Astrocyte (in vitro differentiated cells and primary cell): ENCODE measurements at regions not wholly inside any gene's neighbourhood (a gene's known extent, or its start where the extent isn't known, plus 50 kb on each side); places are given as distances from the start of the nearest gene placed in this dataset.

ENCODE experiments used
- DNase-seq: peaks from one replicate; pipeline ENCODE4 v3.0.0-alpha.2; 2010; ENCODE audit warnings: low read depth
- FAIRE-seq: peaks from 2 replicates; lab custom pipeline; 2011; peaks lifted over from hg19 to GRCh38; lab: Jason Lieb, UNC
- H2AFZ ChIP-seq: 2 replicates; pipeline ENCODE4 v1.6.0; 2012; ENCODE audit warnings: low read depth, low read length, inconsistent platforms
- H3K27ac ChIP-seq: 2 replicates; pipeline ENCODE4 v1.5.1; 2011; ENCODE audit warnings: low read depth, low read length, inconsistent platforms
- H3K27me3 ChIP-seq: 2 replicates; pipeline ENCODE4 v1.6.0; 2011; ENCODE audit warnings: low read length, inconsistent platforms; ENCODE audit not compliant: insufficient read depth
- H3K36me3 ChIP-seq: 2 replicates; pipeline ENCODE4 v1.5.1; 2011; ENCODE audit warnings: low read length, inconsistent platforms; ENCODE audit not compliant: insufficient read depth
- H3K4me1 ChIP-seq: 2 replicates; pipeline ENCODE4 v1.5.1; 2011; ENCODE audit warnings: low read length, inconsistent platforms; ENCODE audit not compliant: insufficient read depth
- H3K4me2 ChIP-seq: 2 replicates; pipeline ENCODE4 v1.6.0; 2012; ENCODE audit warnings: low read length, inconsistent platforms
- H3K4me3 ChIP-seq: 2 replicates; pipeline ENCODE4 v1.5.1; 2011; ENCODE audit warnings: low read depth, mild to moderate bottlenecking, low read length, inconsistent platforms; ENCODE audit not compliant: insufficient read depth
- H3K79me2 ChIP-seq: 2 replicates; pipeline ENCODE4 v1.6.0; 2012; ENCODE audit warnings: mild to moderate bottlenecking, low read length, inconsistent platforms; ENCODE audit not compliant: insufficient read depth
- H3K9ac ChIP-seq: 2 replicates; pipeline ENCODE4 v1.6.0; 2012; ENCODE audit warnings: mild to moderate bottlenecking, low read length, inconsistent platforms
- H3K9me3 ChIP-seq: 2 replicates; pipeline ENCODE4 v1.5.1; 2012; ENCODE audit warnings: low read depth, mild to moderate bottlenecking, low read length, inconsistent platforms; ENCODE audit not compliant: insufficient read depth
- H4K20me1 ChIP-seq: 2 replicates; pipeline ENCODE4 v1.6.0; 2012; ENCODE audit warnings: low read length, inconsistent platforms; ENCODE audit not compliant: insufficient read depth
- H3K27ac Mint-ChIP-seq: one replicate; pipeline ENCODE4 v1.8.0; 2021; ENCODE audit warnings: mild to moderate bottlenecking, mixed read lengths; ENCODE audit not compliant: unreplicated experiment
- H3K27me3 Mint-ChIP-seq: one replicate; pipeline ENCODE4 v1.8.0; 2021; ENCODE audit warnings: low read depth, mixed read lengths; ENCODE audit not compliant: unreplicated experiment
- H3K36me3 Mint-ChIP-seq: one replicate; pipeline ENCODE4 v1.8.0; 2021; ENCODE audit warnings: low read depth, mixed read lengths; ENCODE audit not compliant: unreplicated experiment
- H3K4me1 Mint-ChIP-seq: one replicate; pipeline ENCODE4 v1.8.0; 2021; ENCODE audit warnings: low read depth, mixed read lengths; ENCODE audit not compliant: unreplicated experiment
- H3K4me3 Mint-ChIP-seq: one replicate; pipeline ENCODE4 v1.8.0; 2021; ENCODE audit warnings: mild to moderate bottlenecking, moderate library complexity, mixed read lengths; ENCODE audit not compliant: unreplicated experiment
- H3K9me3 Mint-ChIP-seq: one replicate; pipeline ENCODE4 v1.8.0; 2021; ENCODE audit warnings: mild to moderate bottlenecking, mixed read lengths; ENCODE audit not compliant: unreplicated experiment
- CTCF ChIP-seq: IDR thresholded peaks from 2 replicates; pipeline ENCODE4 v1.5.1; 2011; ENCODE audit warnings: low read depth, mild to moderate bottlenecking, inconsistent platforms, low read length, moderate library complexity; ENCODE audit not compliant: insufficient read depth
- EZH2 ChIP-seq: IDR thresholded peaks from 2 replicates; pipeline ENCODE4 v1.6.1; 2012; ENCODE audit warnings: mild to moderate bottlenecking, low read length, inconsistent platforms; ENCODE audit not compliant: insufficient read depth

- Histone ChIP-seq H3K9me3 (no peaks in the 10 kb centered on the region), H3K9ac (no peak overlapping the region), H3K4me1 (no peaks in the 10 kb centered on the region), H4K20me1 (no peaks in the 10 kb centered on the region), H3K27ac (no peak overlapping the region), H3K79me2 (no peaks in the 10 kb centered on the region), H3K4me3 (no peak overlapping the region), H3K36me3 (no peaks in the 10 kb centered on the region), H3K27me3 (no peaks in the 10 kb centered on the region), H2AFZ (no peak overlapping the region), H3K4me2 (no peak overlapping the region)
- TF ChIP-seq EZH2 (no peak), CTCF (no peak)
- H3K4me1 Mint-ChIP-seq: no peaks in the 10 kb centered on the region
- no peak overlapping the region for H3K27ac Mint-ChIP-seq
- no peaks in the 10 kb centered on the region for H3K9me3 Mint-ChIP-seq
- H3K36me3 Mint-ChIP-seq: no peaks in the 10 kb centered on the region
- no peaks in the 10 kb centered on the region for H3K27me3 Mint-ChIP-seq
- DNase-seq (no peak), FAIRE-seq (no peak)
- H3K4me3 Mint-ChIP-seq: no peak overlapping the region
Observed at GRCh38 chr11:101195294-101195693, 65.7 kb upstream of the PGR start.

GRCh38 chr11:101188801-101189200 lies 59.2 kb upstream of the PGR start:
- Histone ChIP-seq H3K36me3 (no peaks in the 10 kb centered on the region), H3K4me1 (no peaks in the 10 kb centered on the region), H3K9ac (no peak overlapping the region), H4K20me1 (no peaks in the 10 kb centered on the region), H3K27ac (no peak overlapping the region), H3K27me3 (no peaks in the 10 kb centered on the region), H3K4me2 (no peak overlapping the region), H3K79me2 (no peaks in the 10 kb centered on the region), H2AFZ (no peak overlapping the region), H3K4me3 (no peak overlapping the region), H3K9me3 (no peaks in the 10 kb centered on the region)
- no peak overlapping the region for H3K27ac Mint-ChIP-seq
- H3K9me3 Mint-ChIP-seq: no peaks in the 10 kb centered on the region
- no peak for DNase-seq
- no peaks in the 10 kb centered on the region for H3K4me1 Mint-ChIP-seq
- TF ChIP-seq EZH2 (no peak), CTCF (no peak)
- FAIRE-seq: no peak
- no peaks in the 10 kb centered on the region for H3K36me3 Mint-ChIP-seq
- H3K27me3 Mint-ChIP-seq: no peaks in the 10 kb centered on the region
- H3K4me3 Mint-ChIP-seq: no peak overlapping the region

GRCh38 chr11:101188173-101188572 lies 58.6 kb upstream of the PGR start:
- H3K9ac ChIP-seq: no peak overlapping the region
- H3K79me2 ChIP-seq: no peaks in the 10 kb centered on the region
- H3K9me3 Mint-ChIP-seq: no peaks in the 10 kb centered on the region
- no peaks in the 10 kb centered on the region for H3K4me1 Mint-ChIP-seq
- no peak overlapping the region for H3K27ac ChIP-seq
- no peaks in the 10 kb centered on the region for H3K36me3 ChIP-seq
- DNase-seq: no peak
- H3K4me3 Mint-ChIP-seq: no peak overlapping the region
- no peak overlapping the region for H3K4me2 ChIP-seq
- H3K27ac Mint-ChIP-seq: no peak overlapping the region
- H3K9me3 ChIP-seq: no peaks in the 10 kb centered on the region
- peaks cover under 1% of the 10 kb centered on the region for H3K27me3 Mint-ChIP-seq
- no peaks in the 10 kb centered on the region for H3K4me1 ChIP-seq
- TF ChIP-seq EZH2 (no peak), CTCF (no peak)
- H3K4me3 ChIP-seq: no peak overlapping the region
- no peak for FAIRE-seq
- no peak overlapping the region for H2AFZ ChIP-seq
- no peaks in the 10 kb centered on the region for H3K27me3 ChIP-seq
- H3K36me3 Mint-ChIP-seq: no peaks in the 10 kb centered on the region
- H4K20me1 ChIP-seq: no peaks in the 10 kb centered on the region
